Natural killer cell (primary cell): ENCODE measurements at regions not wholly inside any gene's neighbourhood (a gene's known extent, or its start where the extent isn't known, plus 50 kb on each side); places are given as distances from the start of the nearest gene placed in this dataset.

Experiments used
- ATAC-seq, 3 donors: fragments of 150-1000 bp in 2 of 3; fragments of 200-7000 bp in 1 of 3; cut with Tn5 transposase; 1 replicate in 1 of 3; 2 replicates in 2 of 3; pipeline ENCODE4 v1.10.0; 2021; ENCODE audit warnings: mild to moderate bottlenecking in 2 of 3, moderate library complexity in 2 of 3
- DNase-seq, 2 donors: peaks; one replicate each; pipeline versions ENCODE4 v3.0.0 to v3.0.0-alpha.2; 2013 to 2021; ENCODE audit warnings: mixed read lengths in 1 of 2
- H3K27ac ChIP-seq: one replicate; pipeline ENCODE4 v1.5.1; 2013; ENCODE audit warnings: mild to moderate bottlenecking, low read length
- H3K27me3 ChIP-seq: one replicate; pipeline ENCODE4 v1.6.1; 2013; ENCODE audit warnings: low read length; ENCODE audit not compliant: control insufficient read depth, insufficient read depth
- H3K36me3 ChIP-seq: one replicate; pipeline ENCODE4 v1.6.1; 2013; ENCODE audit warnings: low read length; ENCODE audit not compliant: control insufficient read depth, insufficient read depth
- H3K4me1 ChIP-seq: one replicate; pipeline ENCODE4 v1.6.1; 2013; ENCODE audit warnings: low read length; ENCODE audit not compliant: control insufficient read depth, insufficient read depth
- H3K4me3 ChIP-seq: one replicate; pipeline ENCODE4 v1.5.1; 2013; ENCODE audit warnings: low read length
- H3K9me3 ChIP-seq: one replicate; pipeline ENCODE4 v1.6.1; 2013; ENCODE audit warnings: low read length; ENCODE audit not compliant: control insufficient read depth, insufficient read depth
- H3K27ac Mint-ChIP-seq, 2 donors: one replicate each; pipeline ENCODE4 v1.8.0; 2022; ENCODE audit warnings: mild to moderate bottlenecking in 2 of 2, mixed read lengths in 2 of 2, moderate library complexity in 1 of 2
- H3K27me3 Mint-ChIP-seq, 2 donors: one replicate each; pipeline ENCODE4 v1.8.0; 2022; ENCODE audit warnings: low read depth in 2 of 2, mixed read lengths in 2 of 2
- H3K36me3 Mint-ChIP-seq: one replicate; pipeline ENCODE4 v1.8.0; 2022; ENCODE audit warnings: mixed read lengths
- H3K4me1 Mint-ChIP-seq, 2 donors: one replicate each; pipeline ENCODE4 v1.8.0; 2022; ENCODE audit warnings: mixed read lengths in 2 of 2
- H3K4me3 Mint-ChIP-seq: one replicate; pipeline ENCODE4 v1.8.0; 2022; ENCODE audit warnings: mild to moderate bottlenecking, moderate library complexity, mixed read lengths
- H3K9me3 Mint-ChIP-seq, 2 donors: one replicate each; pipeline ENCODE4 v1.8.0; 2022; ENCODE audit warnings: mixed read lengths in 2 of 2
- CTCF ChIP-seq: fragments of 200-600 bp; IDR thresholded peaks from one replicate; pipeline ENCODE4 v1.8.0; 2022; ENCODE audit warnings: antibody characterized with exemption
- WGBS: methylation state at CpG from one replicate; pipeline ENCODE4 v1.1.7; 2013; ENCODE audit warnings: missing lambda C conversion rate; ENCODE audit not compliant: insufficient coverage; 5-methylcytosine and 5-hydroxymethylcytosine counted together
- intact Hi-C: fragments of 100-400 bp; cut with micrococcal nuclease; formaldehyde crosslinking; loops from one replicate; pipeline ENCODE4 v1.14.2; 2022

GRCh38 chr15:93656041-93656440, 567.0 kb upstream of the RGMA start:
- Mint-ChIP-seq H3K9me3 (no peaks in the 10 kb centered on the region), H3K36me3 (no peaks in the 10 kb centered on the region), H3K4me3 (no peak overlapping the region), H3K27me3 (peaks cover 4 to 13% of the 10 kb centered on the region in 2 donors), H3K4me1 (no peaks in the 10 kb centered on the region), H3K27ac (no peak overlapping the region)
- no peak for DNase-seq
- no peaks in the 10 kb centered on the region for H3K4me1 ChIP-seq
- H3K36me3 ChIP-seq: no peaks in the 10 kb centered on the region
- ATAC-seq: no peak
- H3K27ac ChIP-seq: no peak overlapping the region
- intact Hi-C loops: no loop called here
- TF ChIP-seq CTCF: no peak
- H3K4me3 ChIP-seq: no peak overlapping the region
- no peaks in the 10 kb centered on the region for H3K27me3 ChIP-seq
- H3K9me3 ChIP-seq: no peaks in the 10 kb centered on the region
- WGBS: 94% methylated on average over 2 of the region's 2 CpGs

GRCh38 chr15:93649691-93650235, 560.8 kb upstream of the RGMA start:
- Mint-ChIP-seq H3K4me3 (no peak overlapping the region), H3K27ac (no peak overlapping the region), H3K4me1 (no peaks in the 10 kb centered on the region), H3K9me3 (no peaks in the 10 kb centered on the region), H3K27me3 (peaks cover 7 to 12% of the 10 kb centered on the region in 2 donors), H3K36me3 (no peaks in the 10 kb centered on the region)
- no peak for TF ChIP-seq CTCF
- H3K36me3 ChIP-seq: no peaks in the 10 kb centered on the region
- H3K4me1 ChIP-seq: no peaks in the 10 kb centered on the region
- no peaks in the 10 kb centered on the region for H3K9me3 ChIP-seq
- intact Hi-C loops: no loop called here
- no peak for ATAC-seq
- no peaks in the 10 kb centered on the region for H3K27me3 ChIP-seq
- 83% methylated on average over 5 of the region's 6 CpGs for WGBS
- no peak overlapping the region for H3K27ac ChIP-seq
- no peak for DNase-seq
- H3K4me3 ChIP-seq: no peak overlapping the region

GRCh38 chr15:93646193-93646592, 557.2 kb upstream of the RGMA start:
- no peaks in the 10 kb centered on the region for H3K36me3 Mint-ChIP-seq
- TF ChIP-seq CTCF: no peak
- Histone ChIP-seq H3K27ac (no peak overlapping the region), H3K36me3 (no peaks in the 10 kb centered on the region), H3K4me3 (no peak overlapping the region), H3K9me3 (no peaks in the 10 kb centered on the region), H3K4me1 (no peaks in the 10 kb centered on the region), H3K27me3 (no peaks in the 10 kb centered on the region)
- H3K27me3 Mint-ChIP-seq: peaks cover 8 to 12% of the 10 kb centered on the region in 2 donors
- no peak for ATAC-seq
- WGBS: no CpG with 5 or more reads among the region's 2 CpGs
- H3K9me3 Mint-ChIP-seq: no peaks in the 10 kb centered on the region
- H3K27ac Mint-ChIP-seq: no peak overlapping the region
- intact Hi-C loops: no loop called here
- no peak overlapping the region for H3K4me3 Mint-ChIP-seq
- no peaks in the 10 kb centered on the region for H3K4me1 Mint-ChIP-seq
- DNase-seq: no peak

- no peaks in the 10 kb centered on the region for H3K9me3 Mint-ChIP-seq
- intact Hi-C loops: no loop called here
- DNase-seq: no peak
- H3K4me1 Mint-ChIP-seq: no peaks in the 10 kb centered on the region
- H3K36me3 Mint-ChIP-seq: no peaks in the 10 kb centered on the region
- no peak overlapping the region for H3K4me3 Mint-ChIP-seq
- WGBS: 94% methylated on average over 6 of the region's 6 CpGs
- ATAC-seq: no peak
- H3K27ac Mint-ChIP-seq: no peak overlapping the region
- Histone ChIP-seq H3K9me3 (no peaks in the 10 kb centered on the region), H3K27ac (no peak overlapping the region), H3K27me3 (no peaks in the 10 kb centered on the region), H3K36me3 (no peaks in the 10 kb centered on the region), H3K4me3 (no peak overlapping the region), H3K4me1 (no peaks in the 10 kb centered on the region)
- peaks cover 9 to 12% of the 10 kb centered on the region in 2 donors for H3K27me3 Mint-ChIP-seq
- no peak for TF ChIP-seq CTCF
These were observed 556.6 kb upstream of the RGMA start for GRCh38 chr15:93645594-93645993.
